ENCODE measurements at regions not wholly inside any gene's neighbourhood (a gene's known extent, or its start where the extent isn't known, plus 50 kb on each side); places are given as distances from the start of the nearest gene placed in this dataset.

- BruUV-seq (replicated peaks): no TSS peak
- no peaks in the 10 kb centered on the region for H3K36me3 Mint-ChIP-seq (ENCODE audit: insufficient read depth, unreplicated experiment)
- no peaks in the 10 kb centered on the region for H3K27me3 Mint-ChIP-seq (ENCODE audit: unreplicated experiment)
- no peak overlapping the region for H3K4me3 Mint-ChIP-seq (ENCODE audit: low read depth, unreplicated experiment)
- H3K27ac Mint-ChIP-seq (ENCODE audit: unreplicated experiment): no peak overlapping the region
- DNase-seq: no peak
- CTCF ChIA-PET: no interaction called here
- TF ChIP-seq CTCF (IDR thresholded peaks at IDR 0.05; ENCODE audit: unreplicated experiment): no peak
- H3K4me1 Mint-ChIP-seq (ENCODE audit: low read depth, unreplicated experiment): no peaks in the 10 kb centered on the region
- intact Hi-C loops (cut with micrococcal nuclease; ENCODE audit: unreplicated experiment): no loop called here
- peaks cover 5% of the 10 kb centered on the region for H3K9me3 Mint-ChIP-seq (ENCODE audit: low read depth, unreplicated experiment)
Measured at GRCh38 chr2:185035906-185036305, 437.6 kb downstream of the ZNF804A start.

GRCh38 chr2:185044323-185044874, 446.1 kb downstream of the ZNF804A start:
- no TSS peak for BruUV-seq (replicated peaks)
- no peak for TF ChIP-seq CTCF (IDR thresholded peaks at IDR 0.05; ENCODE audit: unreplicated experiment)
- intact Hi-C loops (cut with micrococcal nuclease; ENCODE audit: unreplicated experiment): no loop called here
- no peaks in the 10 kb centered on the region for H3K27me3 Mint-ChIP-seq (ENCODE audit: unreplicated experiment)
- no peaks in the 10 kb centered on the region for H3K36me3 Mint-ChIP-seq (ENCODE audit: insufficient read depth, unreplicated experiment)
- no peaks in the 10 kb centered on the region for H3K4me1 Mint-ChIP-seq (ENCODE audit: low read depth, unreplicated experiment)
- CTCF ChIA-PET: no interaction called here
- DNase-seq: no peak
- H3K4me3 Mint-ChIP-seq (ENCODE audit: low read depth, unreplicated experiment): no peak overlapping the region
- H3K9me3 Mint-ChIP-seq (ENCODE audit: low read depth, unreplicated experiment): peaks cover 2% of the 10 kb centered on the region
- no peak overlapping the region for H3K27ac Mint-ChIP-seq (ENCODE audit: unreplicated experiment)

- Mint-ChIP-seq H3K27me3 (ENCODE audit: unreplicated experiment) (no peaks in the 10 kb centered on the region), H3K27ac (ENCODE audit: unreplicated experiment) (no peak overlapping the region), H3K36me3 (ENCODE audit: insufficient read depth, unreplicated experiment) (no peaks in the 10 kb centered on the region), H3K4me3 (ENCODE audit: low read depth, unreplicated experiment) (no peak overlapping the region), H3K4me1 (ENCODE audit: low read depth, unreplicated experiment) (no peaks in the 10 kb centered on the region), H3K9me3 (ENCODE audit: low read depth, unreplicated experiment) (no peaks in the 10 kb centered on the region)
- no peak for DNase-seq
- TF ChIP-seq CTCF (IDR thresholded peaks at IDR 0.05; ENCODE audit: unreplicated experiment): no peak
- CTCF ChIA-PET: no interaction called here
- no TSS peak for BruUV-seq (replicated peaks)
- intact Hi-C loops (cut with micrococcal nuclease; ENCODE audit: unreplicated experiment): no loop called here
Measured at GRCh38 chr2:185050804-185051203, 452.5 kb downstream of the ZNF804A start.

DNA sequence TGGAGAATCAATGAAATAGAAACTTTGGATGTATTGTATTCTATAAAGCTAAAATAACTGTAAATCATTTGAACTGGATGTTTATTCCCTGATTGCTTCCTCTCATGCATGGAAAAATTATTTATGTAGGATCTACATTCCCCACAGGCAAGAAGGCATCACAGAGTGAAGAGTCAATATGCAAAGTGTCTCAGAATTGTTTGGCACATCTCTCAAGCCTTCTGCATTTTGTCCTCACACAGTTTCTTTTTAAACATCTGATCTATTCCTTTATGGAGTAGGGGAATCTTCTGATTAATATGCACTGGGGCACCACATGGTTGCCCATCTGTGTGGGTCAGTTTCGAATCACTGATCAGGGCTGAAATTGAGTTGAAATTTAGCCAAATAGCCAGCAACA, 465.4 kb downstream of the ZNF804A start:
- peaks cover 3% of the 10 kb centered on the region for H3K9me3 Mint-ChIP-seq (ENCODE audit: low read depth, unreplicated experiment)
- intact Hi-C loops (cut with micrococcal nuclease; ENCODE audit: unreplicated experiment): no loop called here
- no peaks in the 10 kb centered on the region for H3K4me1 Mint-ChIP-seq (ENCODE audit: low read depth, unreplicated experiment)
- no TSS peak for BruUV-seq (replicated peaks)
- no peaks in the 10 kb centered on the region for H3K36me3 Mint-ChIP-seq (ENCODE audit: insufficient read depth, unreplicated experiment)
- DNase-seq: no peak
- TF ChIP-seq CTCF (IDR thresholded peaks at IDR 0.05; ENCODE audit: unreplicated experiment): no peak
- no peaks in the 10 kb centered on the region for H3K27me3 Mint-ChIP-seq (ENCODE audit: unreplicated experiment)
- no peak overlapping the region for H3K27ac Mint-ChIP-seq (ENCODE audit: unreplicated experiment)
- no peak overlapping the region for H3K4me3 Mint-ChIP-seq (ENCODE audit: low read depth, unreplicated experiment)
- CTCF ChIA-PET: no interaction called here
